ENCODE measurements at regions not wholly inside any gene's neighbourhood (a gene's known extent, or its start where the extent isn't known, plus 50 kb on each side); places are given as distances from the start of the nearest gene placed in this dataset.

DNA sequence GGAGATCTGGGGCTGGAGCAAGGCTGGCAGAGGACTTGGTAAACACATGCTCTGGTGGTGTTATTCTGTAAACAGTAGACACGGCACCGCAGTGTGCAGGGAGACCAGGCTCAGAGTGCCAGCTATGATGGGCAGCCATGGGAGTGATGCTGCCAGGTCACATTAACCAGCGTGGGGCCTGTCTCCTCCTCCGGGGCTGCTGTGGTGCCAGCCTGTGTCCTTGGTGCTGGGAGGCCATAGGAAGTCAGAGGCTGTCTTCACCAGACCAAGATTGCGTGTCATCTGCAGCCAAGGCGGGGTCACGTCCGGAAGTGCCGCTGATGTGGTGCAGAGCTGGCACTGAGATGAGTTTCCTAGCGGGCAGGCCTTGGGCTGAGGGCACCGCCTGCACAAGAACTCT, 236.0 kb downstream of the GLRX3 start:
- DNase-seq = no peak

DNA sequence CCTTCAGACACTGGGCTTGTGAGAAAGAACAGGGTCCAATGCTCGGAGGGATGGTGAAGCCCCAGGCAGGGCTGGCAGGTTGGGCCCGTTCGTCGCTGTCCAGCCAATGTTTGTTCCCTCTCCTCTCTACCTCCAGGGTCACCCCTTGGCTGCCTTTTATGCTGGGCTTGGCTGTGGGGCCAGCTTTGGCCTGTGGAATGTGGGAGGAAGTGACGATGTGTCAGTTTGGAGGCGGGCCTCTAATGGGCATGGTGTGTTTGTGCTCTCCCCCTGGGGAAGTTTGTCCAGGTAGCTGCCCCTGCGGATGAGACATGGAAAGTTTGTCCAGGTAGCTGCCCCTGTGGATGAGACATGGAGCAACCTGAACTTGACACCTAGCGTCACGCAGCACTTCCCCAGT, 236.7 kb downstream of the GLRX3 start:
- DNase-seq = no peak

DNA sequence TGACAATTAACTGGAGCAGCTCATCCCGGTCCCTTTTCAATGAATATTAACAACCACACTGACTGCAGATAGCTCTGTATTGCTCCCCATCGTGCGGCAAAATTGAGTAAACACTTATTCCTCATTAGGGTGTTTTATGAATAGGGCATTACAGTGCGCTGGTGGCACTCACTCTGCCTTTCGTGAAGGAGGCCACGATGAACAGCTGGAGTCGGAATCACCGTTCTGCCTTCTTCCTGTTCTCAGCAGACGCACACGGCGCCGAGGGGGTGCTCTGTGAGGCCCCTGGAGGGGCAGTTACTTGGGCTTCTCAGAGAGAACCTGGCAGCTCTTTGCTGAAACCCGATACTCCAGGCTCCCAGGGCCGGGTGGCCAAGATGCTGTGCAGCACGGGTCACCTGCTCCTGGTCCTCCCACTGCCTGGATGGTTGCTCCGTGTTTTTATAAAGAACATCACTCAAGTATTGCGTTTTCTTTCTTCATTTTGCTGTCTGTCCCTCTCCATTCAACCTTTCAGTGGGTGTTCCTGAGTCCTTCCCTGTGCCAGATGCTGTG, 241.9 kb downstream of the GLRX3 start:
- DNase-seq = no peak

DNA sequence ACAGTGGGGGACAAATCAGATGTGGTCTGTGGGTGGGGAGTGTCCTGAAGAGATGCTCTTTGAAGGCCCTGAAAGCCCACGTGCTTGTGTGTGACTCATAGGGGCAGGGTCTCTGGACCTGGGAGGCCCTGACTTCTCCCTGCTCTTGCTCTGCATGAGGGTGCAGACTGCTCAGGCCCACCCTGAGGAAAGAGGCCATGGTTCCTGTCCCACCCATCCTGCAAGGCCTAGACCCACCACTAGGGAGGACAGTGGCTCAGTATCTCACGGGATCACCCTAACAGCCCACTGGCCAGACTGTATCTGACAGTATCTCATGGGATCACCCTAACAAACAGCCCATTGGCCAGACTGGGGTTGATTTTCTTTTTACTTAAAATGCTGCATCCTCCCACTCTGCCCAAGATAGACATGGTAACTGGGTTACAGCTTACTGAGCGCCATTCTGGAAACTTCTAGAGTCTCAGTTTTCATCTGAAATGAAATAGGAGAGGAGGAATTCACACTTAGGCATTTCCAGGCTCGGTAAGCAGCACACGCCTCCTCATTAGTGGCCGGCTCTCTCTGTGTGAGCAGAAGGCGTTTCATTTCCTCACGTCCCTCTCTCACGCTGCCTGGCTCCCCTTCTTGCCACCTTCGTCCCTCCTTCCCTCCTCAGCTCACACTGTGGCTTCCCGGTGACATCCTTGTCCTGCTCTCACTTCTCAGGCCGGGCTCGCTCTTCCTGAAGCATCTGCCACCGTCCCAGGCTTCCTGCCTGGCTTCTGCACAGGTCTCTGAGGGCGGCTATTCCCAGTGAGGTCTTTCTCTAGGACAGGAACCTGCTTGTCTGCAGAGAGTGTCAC, 242.6 kb downstream of the GLRX3 start:
- DNase-seq = no peak

DNA sequence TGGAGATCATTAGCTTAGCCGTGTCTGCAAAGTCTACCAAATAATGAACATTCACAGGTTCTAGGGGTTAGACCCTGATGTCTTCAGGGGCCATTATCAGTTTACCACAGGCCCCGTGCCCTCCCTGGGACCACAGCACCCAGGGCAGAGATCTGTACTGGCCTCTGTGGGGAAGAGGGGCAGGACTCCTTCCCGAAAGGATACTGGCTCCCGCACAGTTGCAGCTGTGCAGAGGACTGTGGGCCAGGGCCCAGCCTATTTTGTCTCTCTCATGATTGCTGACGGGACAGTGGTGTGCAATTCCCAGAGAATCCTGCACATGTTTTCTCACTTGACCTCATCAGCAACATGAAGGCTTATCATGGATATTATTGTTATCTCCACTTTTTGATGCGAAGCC, 243.9 kb downstream of the GLRX3 start:
- no peak for DNase-seq

DNA sequence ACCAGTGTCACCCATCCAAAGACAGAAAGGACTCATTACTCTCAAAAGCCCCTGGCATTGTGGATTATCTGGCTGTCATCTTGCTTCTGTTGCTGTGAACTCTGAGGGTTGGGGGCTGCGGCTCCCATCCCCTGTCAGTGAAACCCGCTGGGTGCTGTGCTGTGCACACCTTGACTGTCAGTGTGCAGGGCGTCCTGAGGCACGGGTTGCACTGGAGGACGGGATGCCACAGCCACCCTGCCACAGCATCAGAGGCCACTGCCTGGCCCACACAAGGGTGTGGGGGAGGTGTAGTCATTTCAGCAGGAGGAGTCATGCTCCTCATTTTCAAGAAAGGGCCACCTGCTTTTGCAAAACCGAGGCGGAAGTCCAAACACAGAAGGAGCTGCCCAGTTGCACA, 245.8 kb downstream of the GLRX3 start:
- DNase-seq = no peak

DNA sequence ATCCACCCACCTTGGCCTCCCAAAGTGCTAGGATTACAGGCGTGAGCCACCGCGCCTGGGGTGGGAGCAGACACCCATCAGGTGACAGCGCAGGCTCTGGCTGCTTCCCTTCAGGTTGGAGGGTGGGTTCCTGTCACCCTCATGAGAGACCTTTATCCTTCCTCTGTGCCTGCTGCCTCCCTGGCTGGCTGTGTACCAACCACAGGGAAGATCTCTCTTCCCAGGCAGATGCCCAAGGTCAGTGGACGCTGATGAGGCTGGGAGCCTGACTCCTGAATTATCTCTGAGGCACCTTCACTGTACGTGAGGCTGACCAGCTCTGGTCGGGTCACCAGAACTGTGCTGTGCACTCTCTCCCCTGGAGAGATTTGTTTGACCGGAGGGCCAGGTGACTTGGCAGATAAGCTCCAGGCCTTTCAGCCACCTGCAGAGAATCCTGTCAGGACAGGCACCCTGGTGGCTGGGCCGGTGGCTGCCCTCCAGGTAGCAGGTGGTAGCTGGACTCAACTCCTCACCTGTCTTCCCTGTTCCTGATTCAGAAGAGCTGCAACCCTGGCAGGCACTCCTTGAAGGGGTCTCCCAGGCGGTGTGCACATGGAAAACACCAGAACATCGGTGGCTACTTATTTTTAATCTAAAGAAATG, 251.9 kb downstream of the GLRX3 start:
- DNase-seq = no peak

DNA sequence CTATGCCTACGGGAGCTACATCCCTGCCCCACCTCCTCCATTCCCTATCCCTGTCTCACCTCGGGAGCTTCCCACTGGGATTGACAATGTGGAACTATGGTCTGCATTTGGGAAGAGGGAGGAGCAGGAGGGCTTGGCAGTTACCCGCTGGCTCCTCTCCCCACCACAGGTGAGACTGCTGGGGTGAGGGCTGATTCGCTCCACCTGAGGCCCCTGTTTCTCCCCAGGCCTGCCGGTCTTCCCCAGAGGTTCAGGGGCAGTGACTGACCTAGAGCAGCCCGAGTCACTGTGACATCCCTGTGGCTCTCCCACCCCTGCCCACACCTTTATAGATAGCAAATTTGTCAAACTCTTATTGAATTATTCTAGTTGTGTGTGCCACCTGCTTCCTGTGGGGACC, 252.6 kb downstream of the GLRX3 start:
- DNase-seq = no peak

DNA sequence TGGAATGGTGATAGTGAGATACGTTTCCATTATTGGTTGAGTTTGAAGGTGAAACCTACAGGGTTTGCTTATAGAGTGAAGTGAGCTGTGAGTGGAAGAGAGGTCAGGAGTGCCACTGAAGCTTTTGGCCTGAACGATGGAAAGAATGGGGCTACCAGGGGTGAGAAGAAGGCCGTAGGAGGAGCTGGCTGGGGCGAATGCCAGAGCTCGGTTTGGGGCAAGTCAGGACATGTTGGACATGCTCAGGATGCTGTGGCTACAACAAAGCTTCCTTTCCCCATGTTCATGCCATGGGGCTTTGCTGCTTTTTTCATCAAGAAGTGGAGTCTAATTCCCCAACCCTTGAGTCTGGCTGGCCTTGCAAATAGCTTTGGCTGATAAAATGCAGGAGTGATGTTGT, 253.7 kb downstream of the GLRX3 start:
- no peak for DNase-seq

DNA sequence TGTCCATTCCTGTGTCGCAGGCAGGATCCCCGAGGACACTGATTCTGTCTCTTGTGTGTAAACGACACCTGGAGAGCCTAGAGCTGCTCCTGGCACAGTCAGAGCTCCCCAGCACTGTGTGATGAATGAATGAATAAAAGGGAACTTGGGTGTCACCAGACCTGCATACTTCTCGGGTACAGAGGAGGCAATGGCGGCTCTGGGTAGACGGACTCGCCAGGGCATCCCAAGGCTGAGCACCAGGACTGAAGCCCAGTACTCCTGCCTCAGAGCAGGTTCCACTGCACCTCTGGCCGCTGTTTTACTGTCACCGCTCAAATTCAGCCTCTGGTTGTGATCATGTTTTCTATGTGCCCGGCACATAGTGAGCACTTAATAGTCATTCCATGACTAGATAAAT, 255.8 kb downstream of the GLRX3 start:
- DNase-seq = no peak

DNA sequence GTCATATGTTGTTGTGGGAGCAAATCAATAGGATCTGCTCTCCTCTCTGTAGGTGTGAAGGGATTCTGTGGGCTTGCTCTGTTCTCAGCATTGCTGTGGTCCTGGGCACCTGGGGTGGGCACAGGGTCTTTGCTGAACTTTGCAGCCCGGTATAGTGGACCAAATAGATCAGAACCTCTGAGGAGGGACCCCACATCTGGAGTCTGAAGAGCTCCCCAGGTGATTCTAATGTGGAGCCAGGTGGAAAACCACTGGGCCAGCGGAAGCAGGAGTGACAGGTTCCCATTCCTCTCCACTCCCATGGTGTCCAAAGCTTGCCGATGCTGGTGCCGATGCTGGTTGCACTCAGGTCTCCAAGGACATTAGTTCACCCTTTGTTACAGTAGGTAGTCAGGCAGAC, 257.2 kb downstream of the GLRX3 start:
- DNase-seq = no peak

DNA sequence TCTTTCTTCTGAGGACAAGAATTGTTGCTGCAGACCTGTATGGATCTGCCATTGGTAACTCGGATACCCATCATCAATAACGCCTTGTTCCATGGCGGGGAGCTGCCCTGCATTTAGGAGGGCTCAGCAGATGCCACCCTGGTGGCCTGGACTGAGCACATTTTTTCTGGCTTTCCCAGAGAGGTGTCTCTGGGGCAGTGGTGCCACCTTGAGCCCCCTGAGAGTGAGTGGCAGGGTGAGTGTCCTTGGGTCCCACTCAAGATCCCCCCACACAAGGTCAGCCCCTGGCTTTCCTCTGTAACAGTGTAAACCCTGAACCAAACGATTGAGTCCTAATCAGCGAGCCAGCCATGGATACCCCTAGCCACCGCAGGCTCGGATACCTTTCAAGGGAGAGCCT, 258.6 kb downstream of the GLRX3 start:
- DNase-seq = no peak

DNA sequence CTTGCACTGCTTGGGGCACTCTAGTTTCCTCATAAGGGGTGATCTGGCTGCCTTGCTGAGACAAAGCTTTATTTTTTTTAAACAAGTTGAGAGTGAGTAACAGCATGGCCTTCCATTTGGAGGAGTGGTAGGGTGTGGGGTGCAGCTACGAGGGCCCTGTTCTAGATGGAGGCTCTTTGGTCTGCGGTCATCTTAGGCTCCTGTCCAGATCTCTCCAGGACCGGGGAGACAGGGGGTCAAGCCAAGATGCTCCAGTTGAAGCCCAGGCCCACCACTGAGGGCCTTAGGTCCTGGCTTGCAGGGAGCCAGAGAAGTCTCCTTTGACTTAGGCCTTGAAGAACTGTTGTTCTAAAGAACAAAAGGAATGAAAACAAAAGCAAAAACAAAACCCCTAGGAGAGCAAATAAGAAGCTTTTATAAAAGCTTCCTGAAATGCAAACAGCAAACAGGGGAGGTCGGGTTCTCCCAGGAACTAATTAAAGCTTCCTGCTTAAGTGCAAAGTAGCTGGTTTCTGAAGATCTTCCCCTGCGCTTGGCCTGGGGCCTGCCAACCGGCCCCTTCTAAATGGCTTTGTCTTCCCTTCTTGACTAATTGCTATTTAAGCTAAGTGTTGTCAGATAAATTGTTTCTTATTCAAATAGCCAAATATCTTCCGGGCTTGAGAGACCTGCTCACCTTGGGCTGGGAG, 259.2 kb downstream of the GLRX3 start:
- no peak for DNase-seq

DNA sequence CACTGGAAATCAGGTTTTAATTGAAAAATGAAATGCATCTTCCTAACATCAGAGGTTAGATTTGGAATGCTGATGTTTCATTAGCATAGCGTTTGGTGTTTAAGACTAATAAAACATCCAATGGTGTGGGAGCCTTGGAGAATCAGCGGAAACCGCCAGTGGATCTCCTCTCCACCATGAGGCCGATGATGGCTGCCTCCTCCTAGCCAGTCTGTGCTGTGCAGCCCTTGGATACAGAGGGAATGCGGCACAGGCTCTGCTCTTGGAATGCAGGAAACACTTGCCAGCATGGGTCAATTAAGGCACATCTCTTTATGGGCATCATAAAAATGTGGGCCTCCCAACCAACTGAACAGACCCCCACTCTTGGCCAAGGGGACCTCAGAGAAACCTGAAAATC, 259.9 kb downstream of the GLRX3 start:
- no peak for DNase-seq

DNA sequence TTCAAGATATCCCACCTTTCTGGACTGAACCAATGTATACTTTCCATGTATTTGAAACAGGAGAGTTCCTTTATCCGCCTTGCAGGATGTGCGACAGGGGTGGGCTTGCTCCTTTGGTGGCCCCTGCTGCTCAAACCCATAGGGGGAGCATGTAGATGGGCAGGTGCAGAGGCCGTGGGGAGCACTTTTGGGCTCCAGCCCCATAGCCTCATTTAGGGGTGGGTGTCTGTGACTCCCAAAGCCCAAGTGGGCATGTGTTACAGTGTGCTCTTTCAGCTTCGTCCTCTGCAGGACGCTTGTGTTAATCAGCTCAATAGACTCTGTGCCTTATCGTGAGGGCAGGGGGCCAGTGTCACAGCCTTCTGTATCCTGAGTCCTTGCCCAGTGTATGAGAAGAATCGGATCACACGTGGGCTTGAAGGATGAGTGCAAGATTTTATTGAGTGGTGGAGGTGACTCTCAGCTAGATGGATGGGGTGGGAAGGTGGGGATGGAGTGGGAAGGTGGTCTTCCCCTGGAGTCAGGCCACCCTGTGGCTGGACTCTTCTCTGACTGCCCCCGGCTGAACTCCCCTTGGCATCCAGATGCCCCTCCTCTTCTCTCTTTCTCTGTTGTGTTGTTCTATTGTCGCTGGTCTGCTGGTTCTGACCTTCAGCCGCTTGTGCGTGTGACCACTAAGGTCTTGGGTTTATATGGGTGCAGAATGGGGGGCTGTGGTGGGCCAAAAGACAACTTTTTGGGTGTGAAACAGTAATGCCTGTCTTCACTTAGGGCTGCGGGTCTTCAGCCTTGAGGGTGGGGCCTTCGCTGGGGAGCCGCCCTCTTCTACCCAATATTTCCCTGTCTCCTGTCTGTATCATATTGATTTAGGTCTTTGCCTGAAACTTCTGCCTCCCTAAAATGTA, 262.2 kb downstream of the GLRX3 start:
- DNase-seq = no peak

DNA sequence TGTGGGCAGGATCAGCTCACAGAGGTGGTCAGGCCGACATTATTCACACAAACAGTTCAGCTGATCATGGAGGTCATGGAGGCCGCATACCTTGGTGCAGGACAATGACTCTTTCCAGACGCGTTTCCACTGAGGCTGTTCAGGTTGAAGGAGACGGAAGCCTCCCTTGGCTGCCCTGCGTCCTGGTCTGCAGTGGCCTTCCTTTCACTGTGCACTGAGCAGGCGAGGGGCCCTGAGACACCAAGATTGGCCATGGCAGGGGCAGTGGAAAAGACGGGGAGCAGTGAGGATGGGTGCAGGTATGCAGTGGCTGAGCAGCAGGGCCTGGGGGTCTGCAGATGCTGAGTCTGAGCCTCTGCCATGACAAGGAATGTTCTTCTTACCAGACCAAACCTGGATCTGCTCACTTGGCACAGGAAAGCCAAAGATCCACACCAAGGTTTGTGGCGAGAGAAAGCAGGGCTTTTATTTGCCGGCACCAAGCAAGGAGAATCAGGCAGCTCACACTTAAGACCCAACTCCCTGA, 263.3 kb downstream of the GLRX3 start:
- no peak for DNase-seq

DNA sequence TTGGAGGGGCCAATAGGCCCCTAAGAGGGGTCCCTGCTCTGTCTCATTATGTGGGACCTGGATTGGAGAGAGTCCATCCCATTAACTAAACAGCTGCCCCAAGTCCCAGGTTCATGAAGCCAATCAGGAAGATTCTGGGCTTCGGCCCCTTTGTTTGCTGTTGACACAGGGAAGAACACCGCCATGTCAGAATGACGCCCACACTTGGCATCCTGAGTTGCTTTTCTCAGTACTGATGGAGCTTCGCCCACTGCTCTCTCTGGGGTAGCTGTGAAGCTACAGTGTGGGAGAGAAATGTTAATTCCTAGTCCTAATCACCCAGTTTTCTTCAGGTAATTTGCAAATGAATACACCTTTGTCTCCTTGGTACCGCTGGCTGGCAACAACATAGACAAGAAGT, 264.7 kb downstream of the GLRX3 start:
- no peak for DNase-seq

DNA sequence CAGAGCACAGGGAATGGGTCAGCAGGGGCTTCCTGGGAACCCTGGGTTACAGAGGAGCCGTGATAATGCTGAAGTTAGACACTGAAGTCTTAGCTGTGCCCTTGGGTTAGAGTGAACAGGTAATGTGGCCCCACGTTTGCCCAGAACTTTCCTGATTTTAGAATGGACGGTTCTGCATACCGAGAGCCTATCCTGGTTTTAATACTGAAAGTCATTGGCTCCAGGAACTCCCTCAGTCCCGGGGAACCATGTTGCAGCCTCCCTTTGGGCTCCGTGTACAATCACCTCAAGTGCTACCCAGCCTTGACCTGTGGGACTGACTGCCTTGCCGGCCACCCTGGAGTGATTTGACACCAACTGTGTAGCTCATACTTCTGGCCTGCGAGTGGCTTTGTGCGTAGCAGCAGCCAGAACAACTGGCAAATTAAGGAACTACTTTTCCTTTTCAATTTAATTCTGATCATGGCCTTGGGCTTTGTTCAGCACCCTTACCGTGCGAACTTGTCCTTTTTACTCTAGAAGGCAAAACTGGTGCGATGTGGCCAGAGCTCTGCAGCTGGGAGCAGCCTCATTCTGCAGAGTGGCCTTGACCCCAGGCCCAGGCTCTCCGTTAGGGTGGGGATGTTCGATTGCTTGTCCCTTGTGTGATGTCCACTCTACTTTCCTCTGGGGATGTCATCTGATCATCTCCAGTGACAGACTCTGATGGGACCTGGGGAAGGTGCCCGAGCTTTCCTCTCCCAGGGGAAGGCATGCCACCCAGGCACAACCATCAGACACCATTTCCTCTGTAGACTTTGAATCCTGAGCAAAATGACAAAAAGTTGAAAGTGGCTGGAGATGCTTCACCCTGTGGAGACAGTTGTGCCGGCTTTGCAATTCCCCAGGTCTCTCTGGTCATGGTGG, 265.9 kb downstream of the GLRX3 start:
- DNase-seq = no peak

DNA sequence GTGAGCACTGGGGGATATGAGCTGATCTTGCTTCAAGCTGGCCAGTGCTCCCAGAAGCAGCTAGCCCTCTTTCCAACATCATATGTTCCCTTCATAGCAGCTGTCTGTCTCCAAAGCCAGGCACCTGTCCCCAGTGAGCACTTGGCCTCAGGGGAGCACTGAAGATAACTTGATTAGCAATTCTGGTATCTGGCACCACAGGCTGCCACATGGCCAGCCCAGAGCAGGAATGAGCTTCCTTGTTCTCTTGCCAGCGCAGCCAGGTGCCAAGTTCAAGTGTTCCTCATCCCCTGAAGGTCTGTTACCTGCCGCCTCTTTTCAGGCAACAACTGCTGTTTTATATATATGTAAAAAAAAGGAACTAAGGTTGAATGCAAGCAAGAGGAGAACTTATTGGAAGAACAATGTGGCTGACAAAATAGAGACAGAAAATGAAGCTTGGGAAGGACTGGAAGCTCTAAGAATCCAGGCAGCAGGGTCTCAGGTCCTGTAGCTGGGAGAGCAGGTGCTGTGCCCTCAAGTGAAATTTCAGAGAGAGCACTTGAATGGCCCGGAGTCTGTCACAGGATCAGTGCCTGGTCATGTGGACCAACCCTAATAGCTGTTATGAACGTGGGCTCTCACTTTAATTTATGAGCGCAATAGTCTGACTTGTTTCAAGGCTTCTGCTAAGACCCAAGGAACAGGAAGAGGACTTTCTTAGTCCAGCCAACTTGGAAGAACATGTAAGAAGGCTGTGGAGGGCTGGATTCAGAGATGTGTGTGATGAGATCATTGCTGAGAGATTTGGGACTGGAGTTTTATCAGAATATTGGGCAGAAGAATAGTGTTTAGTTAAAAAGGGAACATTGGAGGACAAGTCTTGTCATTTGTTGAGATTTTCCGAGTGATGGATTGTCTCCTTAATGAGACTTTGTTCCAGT, 267.2 kb downstream of the GLRX3 start:
- no peak for DNase-seq

DNA sequence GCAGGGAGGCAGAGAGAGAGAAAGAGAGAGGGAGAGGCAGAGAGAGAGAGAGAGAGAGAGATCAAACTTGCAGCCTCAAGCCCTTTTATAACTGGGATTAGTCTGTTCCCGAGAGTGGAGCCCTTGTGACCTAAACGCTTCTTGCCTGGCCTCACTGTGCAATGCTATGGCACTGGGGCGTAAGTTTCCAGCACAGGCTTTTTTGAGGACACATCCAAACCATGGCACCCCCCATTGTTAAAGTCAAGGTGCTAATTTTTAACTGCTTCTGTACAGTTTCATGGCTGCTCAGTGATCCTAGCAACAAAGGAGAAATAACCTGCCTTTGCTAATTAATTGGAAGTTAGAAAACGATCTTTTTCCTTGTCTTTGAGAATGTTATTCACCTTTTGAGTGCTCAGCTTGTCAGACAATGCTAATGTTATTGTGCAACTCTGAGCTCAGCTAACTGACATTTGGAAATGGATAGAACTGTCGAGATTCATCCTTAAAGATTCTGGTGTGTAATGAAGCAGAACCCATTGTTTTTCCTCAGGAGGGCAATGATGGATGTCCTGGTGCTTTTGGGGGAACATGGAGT, 268.4 kb downstream of the GLRX3 start:
- DNase-seq = no peak

Data from activated CD4-positive, alpha-beta T cell treated with anti-CD3 and anti-CD28 coated beads for 1 hour (primary cell).